HG03460 (cell line): ENCODE measurements at regions not wholly inside any gene's neighbourhood (a gene's known extent, or its start where the extent isn't known, plus 50 kb on each side); places are given as distances from the start of the nearest gene placed in this dataset.
A peak's percentile ranks its signal among the peaks of the same experiment; 100 is the strongest.
"Not testable (repeated sequence)": the region's sequence is repeated elsewhere in the genome, so short reads cannot be mapped to it uniquely, and the experiment has no call there.

Experiments used
- ATAC-seq: cut with Tn5 transposase; IDR thresholded peaks from one replicate; pipeline ENCODE4 v1.9.1; 2021; ENCODE audit not compliant: unreplicated experiment

GRCh38 chr4:171378323-171378722 lies 434.9 kb upstream of the GALNTL6 start:
- ATAC-seq, result no peak

DNA sequence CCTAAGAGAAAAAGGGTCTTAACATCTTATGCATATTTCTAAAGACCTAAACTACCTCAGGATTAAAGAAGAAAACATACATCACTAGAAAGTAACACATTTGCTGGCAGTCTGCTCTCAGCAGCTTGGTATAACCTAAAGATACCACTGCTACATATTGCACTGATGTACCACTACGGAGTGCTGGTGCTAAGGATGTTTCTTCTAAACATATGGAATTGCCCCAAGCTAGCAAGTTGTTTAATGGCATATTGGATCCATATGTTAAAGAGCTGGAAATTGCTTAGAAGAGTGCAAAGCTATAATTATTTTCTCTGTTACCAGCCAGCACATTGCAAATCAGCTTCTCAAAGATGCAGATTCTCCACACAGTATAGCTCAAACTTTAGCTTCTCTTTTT lies 436.5 kb upstream of the GALNTL6 start:
- ATAC-seq, result no peak

DNA sequence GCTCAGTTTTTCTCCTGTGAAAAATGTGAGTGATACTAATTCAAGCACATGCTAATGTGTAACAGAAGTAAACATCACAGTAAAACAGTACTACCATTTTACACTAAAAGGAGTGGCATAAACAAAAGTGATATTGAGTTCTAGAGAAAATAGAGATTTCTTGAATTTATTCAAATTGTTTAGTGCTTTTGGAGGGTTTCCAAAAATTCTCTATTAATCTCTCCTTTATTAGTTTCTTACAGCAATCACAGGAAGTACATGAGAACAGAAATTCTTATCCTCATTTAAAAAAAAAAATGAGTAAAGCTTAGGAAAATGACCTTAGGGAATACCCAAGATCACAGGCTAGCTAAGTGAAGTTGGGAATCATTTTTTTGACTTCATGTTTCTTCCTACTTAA lies 459.7 kb upstream of the GALNTL6 start:
- ATAC-seq, result no peak

GRCh38 chr4:171348090-171348489 lies 465.1 kb upstream of the GALNTL6 start:
- ATAC-seq, result no peak

DNA sequence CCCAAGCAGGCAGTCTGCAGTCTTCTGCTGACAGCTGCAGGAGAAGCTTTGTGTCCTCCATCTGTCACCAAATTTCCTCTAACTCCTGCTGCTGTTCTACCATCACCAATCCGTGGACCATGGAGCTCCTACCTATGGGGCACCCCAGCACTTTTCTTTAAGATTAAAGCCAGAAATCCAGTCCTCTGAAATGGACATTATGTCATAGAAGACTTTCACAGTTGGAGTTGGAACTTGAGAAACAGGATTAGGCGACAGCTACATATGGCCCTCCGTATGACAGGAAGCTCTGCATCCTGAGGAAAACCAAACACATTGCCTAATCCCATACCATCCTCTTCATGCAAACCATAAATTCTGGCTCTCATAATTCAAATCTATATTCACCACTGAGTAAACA lies 470.6 kb upstream of the GALNTL6 start:
- ATAC-seq, result no peak

GRCh38 chr4:171340258-171340657 lies 472.9 kb upstream of the GALNTL6 start:
- no peak for ATAC-seq

GRCh38 chr4:171334549-171334948 lies 478.7 kb upstream of the GALNTL6 start:
- ATAC-seq, result peak; percentile 40

- no peak for ATAC-seq
Measured at GRCh38 chr4:171308661-171309060, 504.5 kb upstream of the GALNTL6 start.

DNA sequence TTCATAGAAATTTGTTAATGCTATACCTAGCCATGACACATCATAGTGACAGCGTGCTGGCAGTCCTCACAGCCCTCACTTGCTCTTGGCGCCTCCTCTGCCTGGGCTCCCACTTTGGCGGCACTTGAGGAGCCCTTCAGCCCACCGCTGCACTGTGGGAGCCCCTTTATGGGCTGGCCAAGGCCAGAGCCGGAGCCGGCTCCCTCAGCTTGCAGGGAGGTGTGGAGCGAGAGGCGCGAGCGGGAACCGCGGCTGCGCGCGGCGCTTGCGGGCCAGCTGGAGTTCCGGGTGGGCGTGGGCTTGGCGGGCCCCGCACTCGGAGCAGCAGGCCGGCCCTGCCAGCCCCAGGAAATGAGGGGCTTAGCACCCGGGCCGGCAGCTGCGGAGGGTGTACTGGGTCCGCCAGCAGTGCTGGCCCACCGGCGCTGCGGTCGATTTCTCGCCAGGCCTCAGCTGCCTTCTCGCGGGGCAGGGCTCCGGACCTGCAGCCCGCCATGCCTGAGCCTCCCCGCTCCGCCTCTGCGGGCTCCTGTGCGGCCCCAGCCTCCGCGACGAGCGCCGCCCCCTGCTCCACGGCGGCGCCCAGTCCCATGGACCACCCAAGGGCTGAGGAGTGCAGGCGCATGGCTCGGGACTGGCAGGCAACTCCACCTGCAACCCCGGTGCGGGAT lies 515.0 kb upstream of the GALNTL6 start:
- ATAC-seq, result not testable (repeated sequence)

DNA sequence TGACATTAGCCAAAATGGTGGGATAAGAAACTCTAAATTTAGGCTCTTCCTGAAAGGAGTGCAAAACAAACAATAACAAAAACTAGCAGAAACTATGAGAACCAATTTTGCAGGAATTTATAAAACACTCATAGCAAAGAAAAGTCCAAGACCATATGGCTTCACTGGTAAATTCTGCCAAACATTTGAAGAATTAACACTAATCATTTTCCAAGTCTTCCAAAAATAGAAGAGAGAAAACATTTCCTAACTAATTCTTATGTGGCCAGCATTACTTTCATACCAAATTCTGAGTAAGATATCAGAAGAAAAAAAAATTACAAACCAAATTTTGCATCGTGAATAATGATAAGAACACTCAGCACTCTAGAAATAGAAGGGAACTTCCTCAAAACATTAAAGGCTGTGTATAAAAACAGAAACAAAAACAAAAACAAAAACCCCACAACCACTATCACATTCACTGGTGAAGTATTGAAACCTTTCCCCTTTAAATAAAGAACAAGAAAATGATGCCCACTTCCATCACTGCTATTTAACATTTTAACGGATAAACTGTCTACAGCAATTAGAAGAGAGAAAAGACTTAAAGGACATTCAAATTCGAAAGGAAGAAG lies 524.3 kb upstream of the GALNTL6 start:
- no peak for ATAC-seq

- no peak for ATAC-seq
Measured at GRCh38 chr4:171281359-171281758, 531.8 kb upstream of the GALNTL6 start.

DNA sequence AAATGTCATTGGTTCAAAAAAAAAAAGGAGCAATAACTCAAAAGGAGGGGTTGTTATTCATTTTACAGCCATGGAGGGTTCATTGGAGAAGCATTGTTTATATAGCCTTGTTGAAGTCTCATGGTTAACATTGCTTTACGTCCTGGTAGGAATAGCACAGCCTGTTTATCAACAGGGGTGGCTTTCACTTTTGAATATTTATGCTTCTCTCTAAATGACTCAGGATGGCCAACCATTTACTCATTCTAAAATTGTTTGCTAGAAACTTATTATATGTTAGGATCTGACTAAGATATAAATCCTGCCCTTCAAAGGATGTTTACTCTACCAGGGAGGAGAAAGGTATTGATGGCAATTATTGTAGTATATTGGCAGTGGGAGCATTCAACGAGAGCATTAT lies 534.1 kb upstream of the GALNTL6 start:
- ATAC-seq, result no peak

GRCh38 chr4:171266671-171267070 lies 546.5 kb upstream of the GALNTL6 start:
- no peak for ATAC-seq

GRCh38 chr4:171265190-171265818 lies 547.9 kb upstream of the GALNTL6 start:
- ATAC-seq, result no peak

GRCh38 chr4:171256223-171256622 lies 557.0 kb upstream of the GALNTL6 start:
- ATAC-seq, result no peak

DNA sequence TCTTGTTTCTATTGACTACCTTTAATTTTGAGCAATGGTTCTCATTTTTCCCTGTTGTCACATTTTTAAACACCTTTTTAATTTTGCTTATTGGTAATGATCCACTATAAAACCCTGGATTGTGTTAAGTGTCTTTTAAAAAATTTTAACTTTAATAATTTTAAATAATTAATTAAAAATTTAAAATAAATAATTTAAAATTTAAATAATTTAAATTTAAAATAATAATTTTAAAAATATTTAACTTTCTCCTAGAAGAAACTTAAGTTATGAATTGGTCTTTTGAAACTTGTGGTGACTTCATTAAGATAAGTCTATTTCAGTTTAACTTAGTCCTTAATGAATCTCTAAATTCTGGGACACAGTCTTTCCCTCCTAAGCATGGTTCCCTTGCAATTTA lies 566.3 kb upstream of the GALNTL6 start:
- no peak for ATAC-seq

- no peak for ATAC-seq
Measured at GRCh38 chr4:171242831-171243230, 570.4 kb upstream of the GALNTL6 start.

GRCh38 chr4:171239196-171239595 lies 574.0 kb upstream of the GALNTL6 start:
- no peak for ATAC-seq

DNA sequence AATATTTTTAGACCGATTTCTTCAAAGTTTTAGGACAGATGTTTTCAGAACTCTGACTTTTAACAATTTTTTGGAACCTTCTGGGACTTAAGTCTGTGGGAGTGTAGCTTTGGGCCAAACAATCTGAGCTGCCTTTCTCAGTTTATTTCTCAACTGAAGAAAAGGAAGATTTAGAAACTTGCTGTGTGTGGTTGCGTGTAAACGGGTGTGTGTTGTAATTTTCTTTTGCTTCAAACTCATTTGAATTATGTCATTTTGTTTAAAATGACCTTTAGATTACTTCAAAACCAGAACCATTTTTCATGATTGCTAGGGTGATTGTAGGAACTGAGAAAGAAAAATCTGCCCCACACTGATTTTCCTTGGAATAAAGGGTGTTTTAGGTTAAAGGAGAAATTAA lies 577.7 kb upstream of the GALNTL6 start:
- ATAC-seq, result no peak

GRCh38 chr4:171229354-171229753 lies 583.9 kb upstream of the GALNTL6 start:
- not testable (repeated sequence) for ATAC-seq

DNA sequence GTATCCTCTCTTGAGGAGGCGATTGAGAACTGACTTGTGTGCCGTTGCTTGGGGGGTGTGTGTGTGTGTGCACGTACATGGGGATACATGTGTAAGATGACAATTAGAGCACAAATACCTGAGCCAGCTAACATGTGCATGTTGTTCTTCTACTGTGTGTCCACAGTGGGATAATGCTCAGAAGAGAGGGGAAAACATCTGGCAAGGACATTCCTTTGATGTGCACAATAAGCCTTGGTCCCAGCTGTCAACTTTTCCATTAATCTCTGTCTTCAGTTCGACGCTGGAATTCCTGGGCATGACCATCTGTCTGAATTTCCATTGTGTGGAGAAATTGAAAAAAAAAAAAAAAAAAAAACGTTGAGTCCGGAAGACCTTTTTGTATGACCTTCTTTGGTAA lies 592.0 kb upstream of the GALNTL6 start:
- ATAC-seq, result no peak

DNA sequence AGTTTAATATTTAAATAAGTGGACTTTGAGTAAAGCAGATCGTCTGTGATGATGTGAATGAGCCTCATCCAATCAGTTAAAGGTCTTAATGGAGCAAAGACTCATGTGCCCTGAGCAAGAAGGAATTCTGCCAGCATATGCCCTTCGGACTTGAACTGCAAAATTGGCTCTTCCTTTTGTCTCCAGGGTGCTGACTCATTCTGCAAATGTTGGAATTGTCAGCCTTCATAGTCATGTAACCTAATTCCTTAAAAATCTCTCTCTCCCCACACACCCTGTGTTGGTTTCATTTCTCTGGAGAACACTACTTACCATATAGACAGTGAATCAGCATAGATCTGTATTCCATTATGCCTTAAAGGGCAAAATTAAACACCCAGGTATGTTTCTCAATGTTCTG lies 609.8 kb upstream of the GALNTL6 start:
- no peak for ATAC-seq

GRCh38 chr4:171202908-171203307 lies 610.3 kb upstream of the GALNTL6 start:
- no peak for ATAC-seq
